DMS153 (cell line): ENCODE measurements at regions not wholly inside any gene's neighbourhood (a gene's known extent, or its start where the extent isn't known, plus 50 kb on each side); places are given as distances from the start of the nearest gene placed in this dataset.

Source experiments
- DNase-seq: peaks from one replicate; lab custom pipeline; 2025; lab: John Stamatoyannopoulos, UW

DNA sequence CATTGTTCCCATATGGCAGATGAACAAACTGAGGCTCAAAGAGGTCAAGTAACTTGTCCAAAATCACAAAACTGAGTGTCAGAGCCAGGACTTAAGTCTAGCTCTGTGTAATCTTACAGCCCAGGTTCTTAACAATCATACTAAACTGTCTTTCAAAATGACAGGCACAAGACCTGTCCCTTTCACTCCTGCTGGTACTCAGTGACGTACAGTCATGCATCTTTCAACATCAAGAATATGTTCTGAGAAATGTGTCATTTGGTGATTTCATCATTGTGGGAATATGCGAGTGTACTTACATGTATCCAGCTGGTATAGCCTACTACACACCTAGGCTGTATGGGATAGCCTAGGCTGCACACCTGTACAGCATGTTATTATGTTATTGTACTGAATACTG, 646.8 kb upstream of the WWC1 start:
- no peak for DNase-seq

- no peak for DNase-seq
Observed at GRCh38 chr5:167649471-167649870, 642.0 kb upstream of the WWC1 start.

DNA sequence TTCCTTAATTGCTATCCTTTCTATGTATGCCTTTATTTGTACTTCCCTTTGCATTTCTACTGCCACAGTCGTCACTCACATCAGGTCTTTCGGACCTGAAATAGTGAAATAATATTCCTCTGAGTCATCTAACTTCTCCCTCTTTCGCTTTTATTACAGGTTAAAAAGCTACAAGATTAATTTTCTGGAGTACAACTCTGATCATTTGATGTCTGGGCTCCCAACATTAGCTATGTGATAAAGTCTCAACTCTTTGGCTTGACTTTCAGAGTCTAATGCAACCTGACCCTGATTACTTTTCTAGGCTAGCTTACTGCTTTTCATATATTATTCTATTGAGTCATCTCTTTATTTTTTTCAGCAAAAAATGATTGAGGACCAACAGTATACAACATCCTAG, 638.8 kb upstream of the WWC1 start:
- no peak for DNase-seq

DNA sequence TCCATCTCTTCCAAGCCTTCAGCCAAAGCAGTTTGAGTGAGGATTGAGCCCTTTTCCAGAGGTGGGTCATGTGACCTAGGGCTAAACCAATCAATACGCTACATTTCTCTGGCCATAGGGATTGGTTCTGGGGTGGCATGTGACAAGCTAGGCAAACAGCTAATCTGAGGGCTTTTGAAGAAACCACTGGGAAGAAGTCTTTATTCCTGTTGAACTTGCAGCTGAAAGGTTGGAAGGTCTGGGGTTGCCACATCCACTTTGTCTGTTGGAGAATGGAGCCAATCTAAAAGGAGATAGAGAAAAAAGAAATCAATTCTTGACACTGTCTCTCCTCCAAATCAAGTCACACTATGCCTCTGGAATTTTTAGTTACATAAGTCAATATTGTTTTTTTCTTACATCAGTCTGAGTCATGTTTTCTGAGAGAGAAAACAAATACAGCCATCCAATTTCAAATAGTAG, 637.8 kb upstream of the WWC1 start:
- DNase-seq, result no peak

DNA sequence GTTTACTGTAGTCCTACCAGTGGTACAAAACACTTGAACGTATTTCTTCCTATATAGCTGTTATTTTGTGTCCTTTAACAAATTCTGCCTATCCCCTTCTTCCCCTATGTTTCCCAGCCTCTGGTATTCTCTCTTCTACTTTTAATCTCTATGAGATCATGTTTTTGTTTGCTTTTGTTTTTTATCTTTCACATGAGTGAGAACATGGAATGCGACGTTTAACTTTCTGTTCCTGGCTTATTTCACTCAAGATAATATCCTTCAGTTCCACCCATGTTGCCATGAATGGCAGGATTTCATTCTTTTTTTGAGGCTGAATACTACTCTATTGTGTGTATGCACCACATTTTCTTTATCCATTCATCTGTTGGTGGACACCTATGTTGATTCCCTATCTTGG, 634.4 kb upstream of the WWC1 start:
- DNase-seq, result no peak

DNA sequence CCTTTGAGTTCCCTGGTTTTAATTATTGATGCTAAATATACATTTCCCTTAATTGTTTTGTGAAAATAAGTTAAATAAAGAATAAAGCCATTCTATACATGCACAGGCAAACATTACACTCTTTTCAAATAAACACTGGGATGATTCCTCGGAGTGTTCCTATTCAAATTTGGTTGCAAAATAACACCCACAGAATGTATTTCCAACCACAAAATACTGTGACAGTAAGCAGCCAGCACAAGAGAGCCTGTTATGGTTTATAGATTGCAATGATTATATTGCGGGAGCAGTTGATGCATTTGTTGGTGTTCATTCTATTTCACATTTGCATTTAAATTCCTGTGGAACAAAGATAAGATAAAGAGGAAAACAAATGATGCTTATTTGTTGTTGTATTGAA, 632.6 kb upstream of the WWC1 start:
- no peak for DNase-seq

GRCh38 chr5:167661605-167662004, 629.8 kb upstream of the WWC1 start:
- DNase-seq, result no peak

DNA sequence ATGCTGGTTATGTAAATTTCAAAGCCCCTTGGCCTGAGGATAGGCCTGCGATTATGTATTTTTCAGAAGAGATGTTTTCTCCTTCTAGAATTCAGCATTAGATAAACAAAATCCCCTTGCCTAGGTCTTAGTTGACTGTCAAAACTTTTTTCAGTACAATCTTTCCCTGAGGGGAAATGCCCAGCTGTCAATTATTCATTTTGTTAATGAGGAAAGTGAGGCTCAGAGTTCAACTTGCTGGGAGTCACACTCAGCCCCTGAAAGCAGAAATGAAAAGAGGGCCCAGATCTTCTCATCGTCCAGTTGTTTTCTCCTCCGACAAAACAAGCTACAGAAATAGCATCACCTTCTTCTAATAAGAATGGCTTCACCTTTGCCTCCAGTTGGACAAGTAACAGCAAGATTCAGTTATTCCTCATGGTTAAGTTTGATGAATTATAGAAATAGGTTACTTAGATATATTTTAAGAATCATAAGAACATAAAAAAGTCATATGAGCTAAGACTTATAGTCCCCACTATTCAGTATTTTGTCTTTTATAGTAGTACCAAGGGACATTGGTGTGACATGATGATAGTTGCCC, 627.1 kb upstream of the WWC1 start:
- DNase-seq, result no peak

- no peak for DNase-seq
Observed at GRCh38 chr5:167665841-167666375, 625.5 kb upstream of the WWC1 start.

DNA sequence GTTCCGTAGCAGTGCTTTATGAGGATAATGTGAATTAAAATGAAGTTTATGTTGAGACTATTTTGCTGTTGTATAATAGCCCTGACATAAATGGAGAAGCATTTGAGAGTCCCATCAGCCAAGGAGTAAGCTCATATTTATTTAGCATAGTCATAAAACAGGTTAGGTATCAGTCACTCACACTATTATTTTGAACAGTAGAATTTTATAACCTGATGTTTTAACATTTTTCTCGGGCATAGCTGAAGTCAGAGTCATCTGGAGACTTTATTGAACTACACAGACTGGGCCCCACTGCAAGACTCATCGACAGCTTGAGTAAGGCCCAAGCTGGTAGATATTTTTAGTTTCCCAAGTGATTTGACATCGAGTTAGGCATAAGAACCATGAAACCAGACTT, 620.3 kb upstream of the WWC1 start:
- DNase-seq, result no peak

DNA sequence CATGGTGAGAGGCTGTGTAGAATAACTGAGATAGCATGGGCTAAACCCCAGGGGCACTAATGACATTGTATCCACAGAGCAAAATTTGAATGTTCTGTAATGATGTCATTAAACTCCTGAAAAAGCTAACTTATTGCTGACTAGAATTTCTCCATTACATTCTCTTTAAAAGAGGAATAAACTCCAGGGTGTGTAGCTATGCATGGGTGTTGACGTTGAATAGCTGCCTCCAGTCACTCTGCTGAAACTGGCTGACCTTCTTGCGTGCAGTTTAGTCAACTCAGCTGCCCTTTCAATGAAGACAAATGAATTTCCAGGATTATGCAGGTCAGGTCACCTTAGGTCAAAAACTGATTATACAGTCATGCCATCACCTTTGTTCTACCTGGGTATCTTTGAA, 617.5 kb upstream of the WWC1 start:
- DNase-seq, result no peak

GRCh38 chr5:167678481-167678880, 613.0 kb upstream of the WWC1 start:
- DNase-seq, result no peak

- DNase-seq, result no peak
Observed at GRCh38 chr5:167684251-167684650, 607.2 kb upstream of the WWC1 start.

DNA sequence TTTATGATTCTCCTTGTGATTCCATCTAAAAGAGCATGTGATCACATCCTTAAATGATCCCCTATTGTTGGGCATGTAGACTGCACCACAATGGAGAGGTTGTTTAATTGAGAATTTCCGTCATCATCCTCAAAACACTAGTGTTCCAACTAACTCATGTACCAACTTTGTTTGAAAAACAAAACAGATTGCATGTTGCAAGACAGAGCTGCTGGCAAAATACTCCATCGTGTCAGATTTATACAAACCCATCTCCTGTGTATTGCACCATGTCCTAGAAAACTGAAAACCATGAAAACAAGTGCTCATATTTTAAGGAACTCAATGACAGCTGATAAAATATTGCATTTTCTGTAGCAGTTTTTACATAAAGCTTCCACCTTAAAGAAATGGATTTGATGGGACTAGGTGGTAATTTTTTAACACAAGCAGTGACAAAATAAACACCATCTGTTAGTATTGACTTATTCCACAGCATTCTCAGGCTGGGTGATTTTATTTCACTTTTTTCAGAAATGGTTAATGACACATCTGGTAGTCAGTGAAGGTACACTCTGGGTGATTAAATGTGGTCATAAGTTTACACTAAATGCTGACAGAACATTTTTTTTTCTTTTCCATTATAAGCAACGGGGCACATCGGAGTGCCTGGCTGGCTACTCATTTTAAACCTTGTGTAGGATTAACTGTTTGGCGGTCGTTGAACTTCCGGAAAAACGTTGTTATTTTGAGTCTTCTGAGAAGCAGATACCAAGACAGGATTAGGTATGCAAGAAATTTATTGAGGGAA, 602.9 kb upstream of the WWC1 start:
- DNase-seq, result no peak

- DNase-seq, result no peak
Observed at GRCh38 chr5:167694325-167695147, 596.9 kb upstream of the WWC1 start.

DNA sequence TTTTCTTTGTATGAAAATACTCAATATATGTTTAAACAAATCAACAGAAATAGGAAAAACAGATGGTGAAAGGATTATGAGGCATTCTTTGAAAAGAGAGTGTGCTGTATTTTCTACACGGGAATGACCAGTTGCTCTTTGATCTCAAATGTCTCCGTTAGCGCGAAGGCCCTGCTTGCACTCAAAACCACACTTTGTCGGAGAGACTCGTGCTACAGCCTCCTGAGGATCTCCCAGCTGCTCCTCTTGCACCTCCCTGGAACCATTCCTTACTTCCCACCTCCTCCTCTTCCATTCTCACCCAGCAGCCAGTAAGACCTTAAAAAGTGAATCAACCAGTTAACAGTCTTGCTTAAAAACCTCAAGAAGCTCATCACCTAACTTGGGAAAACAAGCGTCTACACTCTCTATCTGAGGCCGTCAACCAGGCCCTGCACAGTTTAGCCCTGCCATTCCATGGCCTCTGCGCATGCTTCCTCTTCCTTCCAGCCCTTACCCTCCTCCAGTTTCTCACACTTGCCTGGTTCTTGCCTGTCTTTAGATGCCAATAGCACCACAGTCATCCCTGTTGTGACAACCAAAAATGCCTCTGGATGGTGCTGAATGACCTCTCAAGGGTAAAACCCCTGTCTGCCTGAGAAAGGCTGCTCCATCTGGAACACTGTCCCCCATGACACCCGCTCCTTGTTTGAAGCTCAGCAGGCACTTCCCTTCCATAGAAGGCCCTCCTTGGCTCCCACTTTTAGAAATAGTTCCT, 594.7 kb upstream of the WWC1 start:
- DNase-seq, result no peak

- DNase-seq, result no peak
Observed at GRCh38 chr5:167699432-167699831, 592.0 kb upstream of the WWC1 start.

- no peak for DNase-seq
Observed at GRCh38 chr5:167701051-167701450, 590.4 kb upstream of the WWC1 start.

DNA sequence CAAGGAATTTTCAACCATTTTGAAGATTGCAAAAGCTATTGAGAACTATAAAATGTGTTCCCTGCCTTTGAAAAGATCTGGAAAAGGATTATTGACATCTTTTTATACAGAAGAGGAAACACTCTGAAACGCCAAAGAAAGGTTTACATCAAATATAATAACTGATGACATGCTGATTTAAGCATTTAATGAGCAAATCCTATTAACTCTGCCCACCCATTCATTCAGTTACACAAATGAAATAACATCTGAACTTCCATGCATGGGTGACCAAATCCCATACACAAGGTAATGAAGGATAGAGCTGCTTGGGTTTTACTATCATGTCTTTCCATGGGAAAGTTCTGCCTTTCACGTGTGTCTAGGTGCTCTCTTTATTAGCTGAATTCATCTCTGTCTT, 589.4 kb upstream of the WWC1 start:
- DNase-seq, result no peak

GRCh38 chr5:167708449-167708848, 583.0 kb upstream of the WWC1 start:
- DNase-seq, result no peak

DNA sequence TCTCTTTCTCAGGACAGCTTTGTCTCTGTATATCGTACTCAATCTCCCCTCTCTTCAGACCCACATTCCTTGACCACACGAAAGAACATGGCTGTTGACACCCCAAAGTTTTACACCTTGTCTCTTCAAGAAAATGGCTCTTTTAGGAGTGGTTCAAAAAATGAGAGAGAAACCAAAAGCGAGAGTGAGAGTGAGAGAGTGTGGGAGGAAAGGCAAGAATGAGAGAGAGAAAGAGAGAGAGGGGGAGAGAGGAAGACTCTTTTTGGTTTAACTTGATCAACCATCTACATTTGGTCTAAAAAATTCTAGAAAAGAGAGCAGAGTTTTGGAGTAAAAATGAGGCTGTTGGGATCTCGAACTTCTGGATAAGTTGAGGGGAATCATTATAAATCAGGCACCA, 581.8 kb upstream of the WWC1 start:
- DNase-seq, result no peak

GRCh38 chr5:167710444-167711073, 580.9 kb upstream of the WWC1 start:
- no peak for DNase-seq
